H54 (cell line): ENCODE measurements at regions not wholly inside any gene's neighbourhood (a gene's known extent, or its start where the extent isn't known, plus 50 kb on each side); places are given as distances from the start of the nearest gene placed in this dataset.

Experiments used
- DNase-seq: peaks from one replicate; pipeline ENCODE4 v3.0.0; 2011; ENCODE audit warnings: low spot score, mixed read lengths; ENCODE audit not compliant: insufficient read length
- FAIRE-seq: peaks from 3 replicates; lab custom pipeline; 2011; peaks lifted over from hg19 to GRCh38; lab: Jason Lieb, UNC
- POLR2A ChIP-seq: IDR thresholded peaks from 2 replicates; pipeline ENCODE4 v1.6.1; 2011; ENCODE audit warnings: low read depth, mild to moderate bottlenecking, low read length

GRCh38 chr3:193846569-193846968, 253.6 kb downstream of the OPA1 start:
- no peak for TF ChIP-seq POLR2A
- FAIRE-seq (no peak), DNase-seq (no peak)

GRCh38 chr3:193847402-193847801, 254.4 kb downstream of the OPA1 start:
- TF ChIP-seq POLR2A, result no peak
- FAIRE-seq (no peak), DNase-seq (no peak)

GRCh38 chr3:193848547-193848946, 255.5 kb downstream of the OPA1 start:
- DNase-seq (no peak), FAIRE-seq (no peak)
- TF ChIP-seq POLR2A, result no peak

GRCh38 chr3:193850084-193850619, 257.1 kb downstream of the OPA1 start:
- TF ChIP-seq POLR2A, result no peak
- no peak for FAIRE-seq
- DNase-seq, result no peak

- no peak for DNase-seq
- TF ChIP-seq POLR2A, result no peak
- FAIRE-seq, result no peak
Observed at GRCh38 chr3:193851428-193851847, 258.4 kb downstream of the OPA1 start.

- FAIRE-seq, result no peak
- TF ChIP-seq POLR2A, result no peak
- DNase-seq, result no peak
Observed at GRCh38 chr3:193851941-193852674, 259.1 kb downstream of the OPA1 start.

- DNase-seq, result no peak
- no peak for TF ChIP-seq POLR2A
- FAIRE-seq, result no peak
Observed at GRCh38 chr3:193852901-193853300, 259.9 kb downstream of the OPA1 start.

GRCh38 chr3:193853511-193854219, 260.7 kb downstream of the OPA1 start:
- no peak for TF ChIP-seq POLR2A
- FAIRE-seq (peak; percentile 20), DNase-seq (no peak)

- FAIRE-seq, result no peak
- TF ChIP-seq POLR2A, result no peak
- no peak for DNase-seq
Observed at GRCh38 chr3:193857996-193858395, 265.0 kb downstream of the OPA1 start.

GRCh38 chr3:193859195-193859594, 266.2 kb downstream of the OPA1 start:
- no peak for TF ChIP-seq POLR2A
- no peak for DNase-seq

GRCh38 chr3:193861012-193861411, 268.0 kb downstream of the OPA1 start:
- FAIRE-seq, result no peak
- no peak for DNase-seq
- no peak for TF ChIP-seq POLR2A

More at GRCh38 chr3:193859195-193859594, 266.2 kb downstream of the OPA1 start:
- no peak for FAIRE-seq

- FAIRE-seq (no peak), DNase-seq (no peak)
- TF ChIP-seq POLR2A, result no peak
Observed at GRCh38 chr3:193862843-193863242, 269.8 kb downstream of the OPA1 start.

GRCh38 chr3:193863657-193864357, 270.8 kb downstream of the OPA1 start:
- DNase-seq (no peak), FAIRE-seq (no peak)
- no peak for TF ChIP-seq POLR2A

GRCh38 chr3:193865339-193865738, 270.6 kb upstream of the HES1 start:
- DNase-seq, result no peak
- FAIRE-seq, result no peak
- TF ChIP-seq POLR2A, result no peak
